ENCODE measurements at regions not wholly inside any gene's neighbourhood (a gene's known extent, or its start where the extent isn't known, plus 50 kb on each side); places are given as distances from the start of the nearest gene placed in this dataset.

GRCh38 chr15:81740416-81740815 lies 305.4 kb downstream of the MEX3B start:
- TF ChIP-seq, protein P1, sequence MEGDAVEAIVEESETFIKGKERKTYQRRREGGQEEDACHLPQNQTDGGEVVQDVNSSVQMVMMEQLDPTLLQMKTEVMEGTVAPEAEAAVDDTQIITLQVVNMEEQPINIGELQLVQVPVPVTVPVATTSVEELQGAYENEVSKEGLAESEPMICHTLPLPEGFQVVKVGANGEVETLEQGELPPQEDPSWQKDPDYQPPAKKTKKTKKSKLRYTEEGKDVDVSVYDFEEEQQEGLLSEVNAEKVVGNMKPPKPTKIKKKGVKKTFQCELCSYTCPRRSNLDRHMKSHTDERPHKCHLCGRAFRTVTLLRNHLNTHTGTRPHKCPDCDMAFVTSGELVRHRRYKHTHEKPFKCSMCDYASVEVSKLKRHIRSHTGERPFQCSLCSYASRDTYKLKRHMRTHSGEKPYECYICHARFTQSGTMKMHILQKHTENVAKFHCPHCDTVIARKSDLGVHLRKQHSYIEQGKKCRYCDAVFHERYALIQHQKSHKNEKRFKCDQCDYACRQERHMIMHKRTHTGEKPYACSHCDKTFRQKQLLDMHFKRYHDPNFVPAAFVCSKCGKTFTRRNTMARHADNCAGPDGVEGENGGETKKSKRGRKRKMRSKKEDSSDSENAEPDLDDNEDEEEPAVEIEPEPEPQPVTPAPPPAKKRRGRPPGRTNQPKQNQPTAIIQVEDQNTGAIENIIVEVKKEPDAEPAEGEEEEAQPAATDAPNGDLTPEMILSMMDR (IDR thresholded peaks at IDR 0.05; ENCODE audit: poor library complexity), result no peak
- TF ChIP-seq EZH2 (IDR thresholded peaks at IDR 0.05; ENCODE audit: borderline replicate concordance), result no peak

Data from hepatocyte (in vitro differentiated cells).